ENCODE measurements at regions not wholly inside any gene's neighbourhood (a gene's known extent, or its start where the extent isn't known, plus 50 kb on each side); places are given as distances from the start of the nearest gene placed in this dataset.
"Not testable (repeated sequence)": the region's sequence is repeated elsewhere in the genome, so short reads cannot be mapped to it uniquely, and the experiment has no call there.

GRCh38 chr7:9725940-9726663, 1247.6 kb upstream of the PHF14 start:
- DNase-seq = not testable (repeated sequence)

- not testable (repeated sequence) for DNase-seq
Measured at GRCh38 chr7:9726811-9727210, 1246.9 kb upstream of the PHF14 start.

GRCh38 chr7:9727467-9727869, 1246.2 kb upstream of the PHF14 start:
- not testable (repeated sequence) for DNase-seq

- not testable (repeated sequence) for DNase-seq
Measured at GRCh38 chr7:9728014-9728657, 1245.5 kb upstream of the PHF14 start.

DNA sequence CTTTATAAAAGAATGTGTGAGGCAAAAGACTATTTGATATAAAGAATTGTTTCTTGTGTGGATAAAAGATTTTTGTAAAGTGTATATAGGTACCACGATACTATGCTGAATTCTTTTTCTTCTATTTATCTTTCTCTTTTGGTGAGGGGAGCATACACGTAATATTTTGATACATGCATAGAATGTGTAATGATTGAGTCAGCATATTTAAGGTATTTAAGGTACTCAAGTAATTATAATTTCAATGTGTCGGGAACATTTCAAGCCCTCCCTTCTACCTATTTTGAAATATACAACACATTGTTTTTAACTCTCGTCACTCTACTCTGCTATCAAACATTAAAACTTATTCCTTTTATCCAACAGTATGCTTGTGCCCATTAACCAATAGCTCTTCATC, 1221.6 kb upstream of the PHF14 start:
- no peak for DNase-seq

DNA sequence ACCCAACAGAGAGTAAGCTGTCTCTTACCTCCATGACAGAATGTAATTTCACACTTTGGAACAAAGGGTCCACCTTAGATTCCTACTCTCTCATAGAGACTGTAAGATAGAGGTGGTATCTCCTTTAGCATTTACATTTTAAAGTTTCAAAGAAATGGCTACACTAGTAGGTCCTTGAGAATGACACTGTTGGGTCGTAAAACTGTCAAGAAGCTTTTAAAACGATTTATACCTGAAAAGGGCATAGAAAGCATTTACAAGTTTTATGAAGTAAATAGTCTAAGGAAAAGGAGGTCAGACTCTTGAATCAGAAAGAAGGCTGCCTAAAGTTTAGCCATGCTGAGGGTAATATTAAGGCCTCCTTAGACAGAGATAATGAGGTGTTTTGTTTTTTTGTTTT, 1212.4 kb upstream of the PHF14 start:
- DNase-seq = no peak

- no peak for DNase-seq
Measured at GRCh38 chr7:9776900-9777299, 1196.8 kb upstream of the PHF14 start.

DNA sequence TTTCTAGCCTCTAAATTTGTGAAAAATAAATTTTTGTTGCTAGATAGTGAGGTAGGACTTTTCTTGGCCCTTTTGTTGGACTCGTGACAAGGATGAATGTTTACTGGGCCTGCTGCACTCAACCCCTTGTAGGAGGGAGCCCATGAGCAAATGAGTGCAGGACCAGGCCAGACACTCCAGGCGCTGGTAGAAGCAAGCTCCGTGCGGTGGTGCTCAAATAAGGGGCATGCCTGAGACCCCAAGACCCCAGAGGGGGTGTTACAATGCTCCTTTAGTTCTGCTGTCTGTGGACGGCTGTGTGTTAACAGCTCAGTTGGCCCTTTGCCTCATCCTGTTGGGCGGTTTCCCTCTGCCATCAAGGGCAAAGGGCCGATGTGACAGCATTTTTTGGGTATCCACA, 1195.3 kb upstream of the PHF14 start:
- DNase-seq = no peak

GRCh38 chr7:9781710-9782109, 1192.0 kb upstream of the PHF14 start:
- DNase-seq = no peak

DNA sequence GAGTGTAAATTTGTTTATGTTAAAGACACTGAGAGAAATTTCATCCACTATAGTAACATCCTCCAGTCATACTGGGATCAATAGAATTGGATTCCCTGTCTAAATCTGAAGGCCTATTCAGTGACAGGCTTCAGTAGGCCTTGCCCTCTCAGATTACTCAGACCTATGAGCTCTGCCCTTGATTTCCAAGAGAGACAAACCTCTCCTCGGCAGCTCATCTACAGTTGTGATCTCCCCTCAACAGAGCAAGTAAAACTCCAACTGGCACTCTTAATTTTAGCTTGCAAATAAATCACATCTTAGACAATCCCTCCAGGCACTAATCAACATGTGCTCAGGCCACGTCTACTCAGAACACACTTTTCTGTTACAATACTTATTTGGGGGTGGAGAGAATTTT, 1191.4 kb upstream of the PHF14 start:
- DNase-seq = no peak

DNA sequence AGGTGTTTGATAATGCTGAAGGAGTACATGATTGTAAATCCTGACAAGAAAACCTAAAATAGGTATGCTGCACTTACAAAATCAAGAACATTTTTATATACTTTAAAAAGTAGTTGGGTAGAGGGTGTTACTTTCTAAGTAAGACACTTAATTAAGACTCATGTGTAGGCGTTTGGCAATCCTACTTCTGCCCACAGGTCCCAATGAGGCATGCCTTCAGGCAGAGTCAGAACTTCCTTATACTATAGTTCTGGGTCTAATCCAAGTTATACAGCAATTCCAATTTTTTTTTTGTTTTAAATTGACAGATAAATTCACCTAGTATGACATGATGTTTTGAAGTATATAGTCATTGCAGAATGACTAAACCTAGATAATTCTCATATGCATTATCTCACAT, 1188.5 kb upstream of the PHF14 start:
- no peak for DNase-seq

GRCh38 chr7:9796241-9796640, 1177.4 kb upstream of the PHF14 start:
- DNase-seq = no peak

DNA sequence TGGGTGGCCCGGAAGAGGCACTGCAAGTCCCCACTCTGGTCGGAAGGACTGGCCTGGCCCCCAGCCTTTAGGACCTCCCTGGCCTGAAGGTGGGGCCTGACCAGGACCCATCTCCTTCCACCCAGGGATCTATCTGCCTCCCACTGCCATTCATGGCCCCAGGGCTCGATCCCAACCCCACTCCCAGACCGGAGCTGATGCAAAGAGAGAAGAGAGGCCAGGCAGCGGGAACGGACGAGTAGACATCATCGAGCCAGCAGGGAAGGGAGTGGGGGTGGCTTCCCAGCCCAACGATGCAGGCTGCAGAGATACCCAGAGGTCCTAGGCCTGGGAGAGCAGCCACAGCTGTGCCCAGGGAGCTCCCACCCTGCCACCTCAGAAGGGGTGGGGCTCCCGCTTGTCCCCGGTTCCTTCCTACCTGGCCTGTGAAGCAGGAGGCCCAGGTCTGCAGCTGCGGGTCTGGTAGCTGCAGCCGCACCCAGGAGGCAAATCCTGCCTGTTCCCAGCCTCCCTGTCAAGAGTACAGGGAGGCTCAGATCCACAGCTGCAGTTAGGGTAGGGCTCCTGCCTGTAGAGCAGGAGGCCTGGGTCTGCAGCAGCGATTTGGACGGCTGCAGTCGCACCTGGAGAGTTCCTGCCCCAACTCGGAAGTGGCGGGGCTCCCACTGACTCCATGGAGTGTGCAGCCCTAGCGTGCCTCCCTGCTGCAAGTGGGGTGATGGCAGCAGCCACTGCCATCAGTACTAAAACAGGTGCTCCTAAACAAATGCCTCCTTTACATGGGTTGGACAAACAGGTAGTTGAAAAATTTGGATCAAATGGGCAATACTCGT, 1151.0 kb upstream of the PHF14 start:
- no peak for DNase-seq

- DNase-seq = no peak
Measured at GRCh38 chr7:9835199-9835598, 1138.5 kb upstream of the PHF14 start.

- DNase-seq = no peak
Measured at GRCh38 chr7:9836671-9837070, 1137.0 kb upstream of the PHF14 start.

GRCh38 chr7:9842301-9842700, 1131.4 kb upstream of the PHF14 start:
- DNase-seq = no peak

DNA sequence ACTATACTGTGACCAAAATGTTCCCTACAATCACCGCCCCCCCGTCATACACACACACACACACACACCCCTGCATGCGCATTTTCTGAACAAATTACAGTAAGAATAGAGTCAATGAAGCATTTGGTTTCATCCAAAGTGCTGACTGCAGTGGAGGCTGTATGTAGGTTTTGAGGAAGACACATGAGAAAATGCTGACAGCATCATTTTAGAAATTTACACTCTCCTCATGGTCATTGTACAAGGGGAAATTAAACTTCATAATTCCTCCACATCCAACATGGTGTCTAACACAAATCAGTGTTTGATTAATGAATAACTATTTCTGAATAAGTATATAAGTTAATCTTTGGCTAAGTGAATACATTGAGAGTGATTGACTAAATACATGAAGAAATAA, 1126.8 kb upstream of the PHF14 start:
- DNase-seq = no peak

- DNase-seq = no peak
Measured at GRCh38 chr7:9854605-9855004, 1119.1 kb upstream of the PHF14 start.

GRCh38 chr7:9856668-9857067, 1117.0 kb upstream of the PHF14 start:
- no peak for DNase-seq

DNA sequence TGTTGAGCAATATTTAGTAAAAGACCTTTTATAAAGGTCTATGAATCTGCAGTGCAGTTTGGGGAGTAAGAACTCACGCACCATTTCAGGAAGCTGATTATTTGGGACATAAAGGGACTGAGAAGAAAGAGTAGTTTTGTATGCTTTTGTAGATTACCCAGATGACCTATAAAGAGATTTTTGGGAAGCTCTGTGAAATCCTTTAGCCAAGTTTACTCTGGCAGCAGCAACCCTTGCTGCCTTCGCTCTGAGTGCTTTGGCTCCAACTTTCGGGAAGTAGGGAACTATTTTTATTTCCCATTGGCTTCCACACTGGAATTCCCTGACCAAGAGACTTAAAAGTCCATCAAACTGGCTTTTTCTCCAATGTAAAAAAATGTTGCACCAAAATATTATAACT, 1110.1 kb upstream of the PHF14 start:
- DNase-seq = no peak

- DNase-seq = no peak
Measured at GRCh38 chr7:9869151-9869550, 1104.5 kb upstream of the PHF14 start.

DNA sequence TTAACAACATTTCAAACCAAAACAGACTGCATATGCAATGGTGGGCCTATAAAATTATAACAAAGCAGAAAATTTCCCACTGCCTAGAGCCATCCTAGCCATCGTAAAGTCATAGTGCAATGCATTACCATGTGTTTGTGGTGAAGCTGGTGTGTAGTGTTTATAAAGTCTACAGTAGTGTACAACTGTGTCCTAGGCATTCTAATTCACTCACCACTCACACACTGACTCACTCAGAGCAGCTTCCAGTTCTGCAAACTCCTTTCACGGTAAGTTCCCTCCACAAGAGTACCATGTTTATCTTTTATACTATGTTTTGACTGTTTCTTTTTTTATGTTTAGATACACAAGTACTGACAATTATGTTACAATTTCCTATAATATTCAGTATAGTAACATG, 1104.1 kb upstream of the PHF14 start:
- DNase-seq = no peak

GRCh38 chr7:9870674-9871073, 1103.0 kb upstream of the PHF14 start:
- no peak for DNase-seq

DNA sequence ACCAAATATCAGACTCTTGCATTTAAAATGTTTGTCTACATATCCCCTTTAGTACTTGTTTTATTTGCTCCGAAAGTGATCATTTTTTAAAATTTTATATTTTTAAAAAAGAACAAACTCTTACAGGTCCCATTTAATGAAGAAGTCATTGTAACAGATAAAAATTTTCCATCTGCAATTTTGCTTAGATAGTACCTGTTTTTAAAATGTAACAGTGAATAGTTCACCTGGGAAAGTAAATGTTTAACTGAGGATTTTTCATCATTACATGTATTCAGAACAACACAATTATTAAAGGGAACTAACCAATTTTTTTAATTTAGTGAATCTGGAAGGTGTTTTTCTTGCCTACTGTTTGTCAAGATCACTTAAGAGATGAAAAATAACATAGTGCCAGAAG, 1099.5 kb upstream of the PHF14 start:
- no peak for DNase-seq

All from GDM1 (cell line).